ENCODE measurements at regions not wholly inside any gene's neighbourhood (a gene's known extent, or its start where the extent isn't known, plus 50 kb on each side); places are given as distances from the start of the nearest gene placed in this dataset.

- Histone ChIP-seq H3K79me2 (ENCODE audit: low read length) (no peaks in the 10 kb centered on the region), H3K27me3 (replicated peaks; ENCODE audit: insufficient read depth, low read length) (no peaks in the 10 kb centered on the region), H3K4me3 (ENCODE audit: low read length) (no peak overlapping the region), H2AFZ (ENCODE audit: low read length) (no peak overlapping the region), H3K9ac (ENCODE audit: low read length) (no peak overlapping the region), H3K9me3 (replicated peaks; ENCODE audit: insufficient read depth, low read length) (no peaks in the 10 kb centered on the region), H3K9me2 (replicated peaks; ENCODE audit: insufficient read depth, low read length) (no peaks in the 10 kb centered on the region), H3K4me1 (ENCODE audit: low read length) (no peaks in the 10 kb centered on the region), H3K4me2 (ENCODE audit: low read depth, low read length) (no peak overlapping the region), H4K20me1 (ENCODE audit: insufficient read depth, low read length) (no peaks in the 10 kb centered on the region), H3K36me3 (replicated peaks; ENCODE audit: insufficient read depth, low read length) (no peaks in the 10 kb centered on the region), H3F3A (ENCODE audit: insufficient read depth, low read length) (no peaks in the 10 kb centered on the region), H3K27ac (ENCODE audit: low read length) (no peak overlapping the region)
- TF ChIP-seq EZH2 (optimal IDR thresholded peaks at IDR 0.05; ENCODE audit: low read depth, low read length) (no peak), EZH2phosphoT487 (IDR thresholded peaks at IDR 0.05; ENCODE audit: low read length) (no peak), CTCF (IDR thresholded peaks at IDR 0.05; ENCODE audit: low read length) (no peak)
- DNase-seq, result no peak
Measured at GRCh38 chr4:160038615-160039014, 935.7 kb downstream of the RAPGEF2 start.

GRCh38 chr4:160044693-160045092 is 941.8 kb downstream of the RAPGEF2 start:
- no peaks in the 10 kb centered on the region for H3K36me3 ChIP-seq (replicated peaks; ENCODE audit: insufficient read depth, low read length)
- no peak overlapping the region for H3K27ac ChIP-seq (ENCODE audit: low read length)
- no peaks in the 10 kb centered on the region for H4K20me1 ChIP-seq (ENCODE audit: insufficient read depth, low read length)
- H3K9me2 ChIP-seq (replicated peaks; ENCODE audit: insufficient read depth, low read length), result no peaks in the 10 kb centered on the region
- H3K4me2 ChIP-seq (ENCODE audit: low read depth, low read length), result peak overlapping the region; percentile 53; the same call in 1 of the 2 replicates
- H3K79me2 ChIP-seq (ENCODE audit: low read length), result no peaks in the 10 kb centered on the region
- peaks cover 6% of the 10 kb centered on the region; the same call in 1 of the 2 replicates for H3K4me1 ChIP-seq (ENCODE audit: low read length)
- no peaks in the 10 kb centered on the region for H3K9me3 ChIP-seq (replicated peaks; ENCODE audit: insufficient read depth, low read length)
- no peak overlapping the region for H3K9ac ChIP-seq (ENCODE audit: low read length)
- peaks cover 3% of the 10 kb centered on the region; the same call in 1 of the 2 replicates for H3F3A ChIP-seq (ENCODE audit: insufficient read depth, low read length)
- H2AFZ ChIP-seq (ENCODE audit: low read length), result peak overlapping the region; percentile 74
- H3K4me3 ChIP-seq (ENCODE audit: low read length), result no peak overlapping the region
- TF ChIP-seq EZH2phosphoT487 (IDR thresholded peaks at IDR 0.05; ENCODE audit: low read length) (no peak), CTCF (IDR thresholded peaks at IDR 0.05; ENCODE audit: low read length) (no peak), EZH2 (optimal IDR thresholded peaks at IDR 0.05; ENCODE audit: low read depth, low read length) (no peak)
- DNase-seq, result peak; percentile 95
- no peaks in the 10 kb centered on the region for H3K27me3 ChIP-seq (replicated peaks; ENCODE audit: insufficient read depth, low read length)

- Histone ChIP-seq H3K9me2 (replicated peaks; ENCODE audit: insufficient read depth, low read length) (no peaks in the 10 kb centered on the region), H3K4me3 (ENCODE audit: low read length) (no peak overlapping the region), H3K27me3 (replicated peaks; ENCODE audit: insufficient read depth, low read length) (no peaks in the 10 kb centered on the region), H3K9ac (ENCODE audit: low read length) (no peak overlapping the region), H3K79me2 (ENCODE audit: low read length) (no peaks in the 10 kb centered on the region), H4K20me1 (ENCODE audit: insufficient read depth, low read length) (no peaks in the 10 kb centered on the region), H3K9me3 (replicated peaks; ENCODE audit: insufficient read depth, low read length) (no peaks in the 10 kb centered on the region), H3K27ac (ENCODE audit: low read length) (no peak overlapping the region), H3K4me1 (ENCODE audit: low read length) (no peaks in the 10 kb centered on the region), H3K4me2 (ENCODE audit: low read depth, low read length) (no peak overlapping the region), H2AFZ (ENCODE audit: low read length) (no peak overlapping the region), H3F3A (ENCODE audit: insufficient read depth, low read length) (no peaks in the 10 kb centered on the region), H3K36me3 (replicated peaks; ENCODE audit: insufficient read depth, low read length) (no peaks in the 10 kb centered on the region)
- TF ChIP-seq CTCF (IDR thresholded peaks at IDR 0.05; ENCODE audit: low read length) (no peak), EZH2phosphoT487 (IDR thresholded peaks at IDR 0.05; ENCODE audit: low read length) (no peak)
- DNase-seq, result no peak
Measured at GRCh38 chr4:160082432-160083207, 979.7 kb downstream of the RAPGEF2 start.

All from MM.1S (cell line).